ENCODE measurements at regions not wholly inside any gene's neighbourhood (a gene's known extent, or its start where the extent isn't known, plus 50 kb on each side); places are given as distances from the start of the nearest gene placed in this dataset.

DNA sequence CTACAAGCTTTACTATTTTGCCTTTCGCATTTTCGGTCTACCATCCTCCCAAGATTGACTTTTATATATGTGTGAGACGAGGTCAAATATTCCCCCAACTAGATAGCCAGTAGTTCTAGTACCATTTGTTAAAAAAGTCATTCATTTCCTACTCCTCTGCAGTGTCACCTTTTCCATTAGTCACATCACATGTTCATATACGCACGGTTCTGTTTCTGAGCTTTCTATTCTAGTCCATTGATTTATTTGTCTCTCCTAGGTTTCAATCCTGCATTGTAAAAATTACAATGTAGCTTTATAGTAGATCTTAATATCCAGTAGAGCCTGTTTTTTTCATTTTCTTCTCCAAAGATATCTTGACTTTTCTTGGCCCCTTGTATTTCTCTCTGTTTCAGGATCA is 528.7 kb upstream of the TRPC7 start:
- TF ChIP-seq, protein P1, sequence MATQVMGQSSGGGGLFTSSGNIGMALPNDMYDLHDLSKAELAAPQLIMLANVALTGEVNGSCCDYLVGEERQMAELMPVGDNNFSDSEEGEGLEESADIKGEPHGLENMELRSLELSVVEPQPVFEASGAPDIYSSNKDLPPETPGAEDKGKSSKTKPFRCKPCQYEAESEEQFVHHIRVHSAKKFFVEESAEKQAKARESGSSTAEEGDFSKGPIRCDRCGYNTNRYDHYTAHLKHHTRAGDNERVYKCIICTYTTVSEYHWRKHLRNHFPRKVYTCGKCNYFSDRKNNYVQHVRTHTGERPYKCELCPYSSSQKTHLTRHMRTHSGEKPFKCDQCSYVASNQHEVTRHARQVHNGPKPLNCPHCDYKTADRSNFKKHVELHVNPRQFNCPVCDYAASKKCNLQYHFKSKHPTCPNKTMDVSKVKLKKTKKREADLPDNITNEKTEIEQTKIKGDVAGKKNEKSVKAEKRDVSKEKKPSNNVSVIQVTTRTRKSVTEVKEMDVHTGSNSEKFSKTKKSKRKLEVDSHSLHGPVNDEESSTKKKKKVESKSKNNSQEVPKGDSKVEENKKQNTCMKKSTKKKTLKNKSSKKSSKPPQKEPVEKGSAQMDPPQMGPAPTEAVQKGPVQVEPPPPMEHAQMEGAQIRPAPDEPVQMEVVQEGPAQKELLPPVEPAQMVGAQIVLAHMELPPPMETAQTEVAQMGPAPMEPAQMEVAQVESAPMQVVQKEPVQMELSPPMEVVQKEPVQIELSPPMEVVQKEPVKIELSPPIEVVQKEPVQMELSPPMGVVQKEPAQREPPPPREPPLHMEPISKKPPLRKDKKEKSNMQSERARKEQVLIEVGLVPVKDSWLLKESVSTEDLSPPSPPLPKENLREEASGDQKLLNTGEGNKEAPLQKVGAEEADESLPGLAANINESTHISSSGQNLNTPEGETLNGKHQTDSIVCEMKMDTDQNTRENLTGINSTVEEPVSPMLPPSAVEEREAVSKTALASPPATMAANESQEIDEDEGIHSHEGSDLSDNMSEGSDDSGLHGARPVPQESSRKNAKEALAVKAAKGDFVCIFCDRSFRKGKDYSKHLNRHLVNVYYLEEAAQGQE (IDR thresholded peaks at IDR 0.05; ENCODE audit: insufficient read depth in 1 of 2, low read depth in 2 of 2, low read length in 2 of 2): no peak
- no peak for TF ChIP-seq POLR2AphosphoS5 (IDR thresholded peaks at IDR 0.05; ENCODE audit: low read depth, low read length)
- no peak for TF ChIP-seq FOXP2 (optimal IDR thresholded peaks at IDR 0.05; ENCODE audit: borderline replicate concordance, extremely low read depth, extremely low read length, insufficient read depth)
